WTC11 (cell line): ENCODE measurements at regions not wholly inside any gene's neighbourhood (a gene's known extent, or its start where the extent isn't known, plus 50 kb on each side); places are given as distances from the start of the nearest gene placed in this dataset.

ENCODE experiments used
- ATAC-seq: fragments of 200-7000 bp; cut with Tn5 transposase; 2 replicates; pipeline ENCODE4 v1.10.0; 2021; ENCODE audit warnings: mild to moderate bottlenecking, moderate library complexity
- CTCF ChIA-PET: fragments of 300-600 bp; sonication (Branson Sonifier 250); formaldehyde crosslinking; loops from one replicate; lab custom pipeline; 2021; ENCODE audit warnings: antibody characterized with exemption; lab: Charles Lee
- POLR2A ChIA-PET: fragments of 350-600 bp; sonication (Branson Sonifier 250); formaldehyde crosslinking; loops from one replicate; lab custom pipeline; 2021; ENCODE audit warnings: antibody characterized with exemption; lab: Charles Lee
- DNase-seq: peaks from one replicate; pipeline ENCODE4 v3.0.0; 2021; ENCODE audit warnings: low spot score
- H3K27ac Mint-ChIP-seq: 2 replicates; pipeline ENCODE4 v1.8.0; 2021; ENCODE audit warnings: mixed read lengths
- H3K27me3 Mint-ChIP-seq: 2 replicates; pipeline ENCODE4 v1.8.0; 2021; ENCODE audit warnings: low read depth, mild to moderate bottlenecking, moderate library complexity, mixed read lengths
- H3K36me3 Mint-ChIP-seq: 2 replicates; pipeline ENCODE4 v1.8.0; 2021; ENCODE audit warnings: mixed read lengths
- H3K4me1 Mint-ChIP-seq: 2 replicates; pipeline ENCODE4 v1.8.0; 2022; ENCODE audit warnings: mixed read lengths
- H3K4me3 Mint-ChIP-seq: 2 replicates; pipeline ENCODE4 v1.8.0; 2021; ENCODE audit warnings: mild to moderate bottlenecking, moderate library complexity, mixed read lengths
- H3K9me3 Mint-ChIP-seq: 2 replicates; pipeline ENCODE4 v1.8.0; 2021; ENCODE audit warnings: mixed read lengths
- AR ChIP-seq: fragments of 250-450 bp; sonication (Bioruptor Pico); IDR thresholded peaks from 2 replicates; pipeline ENCODE4 v1.9.0; 2021; ENCODE audit warnings: mild to moderate bottlenecking
- IRF2 ChIP-seq: sonication (generic); formaldehyde crosslinking; IDR thresholded peaks from 2 replicates; pipeline ENCODE4 v1.8.0; 2022; ENCODE audit warnings: low read depth, missing genetic modification reagents, borderline replicate concordance
- NFYB ChIP-seq: sonication (generic); formaldehyde crosslinking; conservative IDR thresholded peaks from 2 replicates; pipeline ENCODE4 v1.8.0; 2022; ENCODE audit warnings: low read depth, missing genetic modification reagents
- NR3C1 ChIP-seq: sonication (generic); formaldehyde crosslinking; conservative IDR thresholded peaks from 2 replicates; pipeline ENCODE4 v1.8.1; 2023; ENCODE audit warnings: low read depth, mild to moderate bottlenecking, missing genetic modification reagents
- RELA ChIP-seq: sonication (generic); formaldehyde crosslinking; IDR thresholded peaks from 2 replicates; pipeline ENCODE4 v1.8.1; 2022; ENCODE audit warnings: missing genetic modification reagents, mild to moderate bottlenecking, borderline replicate concordance
- SMAD3 ChIP-seq: sonication (generic); formaldehyde crosslinking; IDR thresholded peaks from 2 replicates; pipeline ENCODE4 v1.8.0; 2022; ENCODE audit warnings: missing genetic modification reagents, mild to moderate bottlenecking, borderline replicate concordance
- SP1 ChIP-seq: sonication (generic); formaldehyde crosslinking; conservative IDR thresholded peaks from 2 replicates; pipeline ENCODE4 v1.8.1; 2022; ENCODE audit warnings: missing genetic modification reagents
- ZBTB21 ChIP-seq: sonication (generic); formaldehyde crosslinking; IDR thresholded peaks from 2 replicates; pipeline ENCODE4 v1.8.1; 2023; ENCODE audit warnings: mild to moderate bottlenecking, missing genetic modification reagents, borderline replicate concordance
- ZNF219 ChIP-seq: sonication (generic); formaldehyde crosslinking; IDR thresholded peaks from 2 replicates; pipeline ENCODE4 v1.8.0; 2023; ENCODE audit warnings: missing genetic modification reagents, mild to moderate bottlenecking, borderline replicate concordance
- TF ChIP-seq, protein P1 (sequence below): sonication (generic); formaldehyde crosslinking; IDR thresholded peaks from 2 replicates; pipeline ENCODE4 v1.8.0; 2022; ENCODE audit warnings: mild to moderate bottlenecking, missing genetic modification reagents
- TF ChIP-seq, protein P2 (sequence below): fragments of 250-450 bp; sonication (Bioruptor Pico); conservative IDR thresholded peaks from 2 replicates; pipeline ENCODE4 v1.9.0; 2021; ENCODE audit warnings: mild to moderate bottlenecking
- TF ChIP-seq, protein P3 (sequence below): sonication (generic); formaldehyde crosslinking; IDR thresholded peaks from 2 replicates; pipeline ENCODE4 v1.8.0; 2022; ENCODE audit warnings: missing genetic modification reagents
- TF ChIP-seq, protein P4 (sequence below): sonication (generic); formaldehyde crosslinking; IDR thresholded peaks from 2 replicates; pipeline ENCODE4 v1.8.0; 2022; ENCODE audit warnings: mild to moderate bottlenecking, missing genetic modification reagents

- TF ChIP-seq, protein P1, sequence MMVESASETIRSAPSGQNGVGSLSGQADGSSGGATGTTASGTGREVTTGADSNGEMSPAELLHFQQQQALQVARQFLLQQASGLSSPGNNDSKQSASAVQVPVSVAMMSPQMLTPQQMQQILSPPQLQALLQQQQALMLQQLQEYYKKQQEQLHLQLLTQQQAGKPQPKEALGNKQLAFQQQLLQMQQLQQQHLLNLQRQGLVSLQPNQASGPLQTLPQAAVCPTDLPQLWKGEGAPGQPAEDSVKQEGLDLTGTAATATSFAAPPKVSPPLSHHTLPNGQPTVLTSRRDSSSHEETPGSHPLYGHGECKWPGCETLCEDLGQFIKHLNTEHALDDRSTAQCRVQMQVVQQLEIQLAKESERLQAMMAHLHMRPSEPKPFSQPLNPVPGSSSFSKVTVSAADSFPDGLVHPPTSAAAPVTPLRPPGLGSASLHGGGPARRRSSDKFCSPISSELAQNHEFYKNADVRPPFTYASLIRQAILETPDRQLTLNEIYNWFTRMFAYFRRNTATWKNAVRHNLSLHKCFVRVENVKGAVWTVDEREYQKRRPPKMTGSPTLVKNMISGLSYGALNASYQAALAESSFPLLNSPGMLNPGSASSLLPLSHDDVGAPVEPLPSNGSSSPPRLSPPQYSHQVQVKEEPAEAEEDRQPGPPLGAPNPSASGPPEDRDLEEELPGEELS (CRISPR knock-in tag) = no peak
- TF ChIP-seq NR3C1 (CRISPR knock-in tag) (no peak), NFYB (CRISPR knock-in tag) (no peak), RELA (CRISPR knock-in tag) (no peak), SMAD3 (CRISPR knock-in tag) (no peak), AR (CRISPR knock-in tag) (no peak), ZBTB21 (CRISPR knock-in tag) (no peak), SP1 (CRISPR knock-in tag) (no peak), ZNF219 (CRISPR knock-in tag) (no peak)
- TF ChIP-seq, protein P2, sequence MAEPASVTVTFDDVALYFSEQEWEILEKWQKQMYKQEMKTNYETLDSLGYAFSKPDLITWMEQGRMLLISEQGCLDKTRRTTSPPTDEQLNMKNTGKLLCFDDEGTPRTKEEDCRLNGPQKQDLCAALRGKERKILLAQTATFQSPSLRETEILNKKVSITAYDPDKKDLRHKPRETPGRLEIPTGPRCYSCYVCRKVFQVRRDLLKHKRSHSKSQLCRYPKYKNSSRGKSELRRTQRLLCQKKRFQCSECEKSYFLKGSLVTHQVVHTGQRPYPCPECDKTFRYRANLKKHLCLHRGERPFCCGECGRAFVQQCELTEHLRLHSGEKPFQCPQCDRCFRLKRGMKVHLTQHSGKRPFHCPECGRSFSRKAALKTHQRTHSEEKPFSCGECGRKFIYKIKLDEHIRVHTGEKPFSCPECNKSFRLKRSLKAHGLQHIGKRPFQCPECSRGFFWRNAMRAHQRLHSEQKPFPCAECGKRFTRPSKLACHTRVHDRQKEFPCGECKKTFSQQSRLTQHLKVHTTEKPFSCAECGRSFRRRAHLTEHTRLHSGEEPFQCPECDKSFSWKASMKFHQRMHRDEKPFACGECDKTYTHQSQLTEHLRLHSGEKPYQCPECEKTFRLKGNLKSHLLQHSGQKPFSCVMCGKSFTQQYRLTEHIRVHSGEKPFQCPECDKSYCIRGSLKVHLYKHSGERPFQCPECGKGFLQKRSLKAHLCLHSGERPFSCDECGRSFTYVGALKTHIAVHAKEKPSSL (CRISPR knock-in tag) = no peak
- TF ChIP-seq, protein P3, sequence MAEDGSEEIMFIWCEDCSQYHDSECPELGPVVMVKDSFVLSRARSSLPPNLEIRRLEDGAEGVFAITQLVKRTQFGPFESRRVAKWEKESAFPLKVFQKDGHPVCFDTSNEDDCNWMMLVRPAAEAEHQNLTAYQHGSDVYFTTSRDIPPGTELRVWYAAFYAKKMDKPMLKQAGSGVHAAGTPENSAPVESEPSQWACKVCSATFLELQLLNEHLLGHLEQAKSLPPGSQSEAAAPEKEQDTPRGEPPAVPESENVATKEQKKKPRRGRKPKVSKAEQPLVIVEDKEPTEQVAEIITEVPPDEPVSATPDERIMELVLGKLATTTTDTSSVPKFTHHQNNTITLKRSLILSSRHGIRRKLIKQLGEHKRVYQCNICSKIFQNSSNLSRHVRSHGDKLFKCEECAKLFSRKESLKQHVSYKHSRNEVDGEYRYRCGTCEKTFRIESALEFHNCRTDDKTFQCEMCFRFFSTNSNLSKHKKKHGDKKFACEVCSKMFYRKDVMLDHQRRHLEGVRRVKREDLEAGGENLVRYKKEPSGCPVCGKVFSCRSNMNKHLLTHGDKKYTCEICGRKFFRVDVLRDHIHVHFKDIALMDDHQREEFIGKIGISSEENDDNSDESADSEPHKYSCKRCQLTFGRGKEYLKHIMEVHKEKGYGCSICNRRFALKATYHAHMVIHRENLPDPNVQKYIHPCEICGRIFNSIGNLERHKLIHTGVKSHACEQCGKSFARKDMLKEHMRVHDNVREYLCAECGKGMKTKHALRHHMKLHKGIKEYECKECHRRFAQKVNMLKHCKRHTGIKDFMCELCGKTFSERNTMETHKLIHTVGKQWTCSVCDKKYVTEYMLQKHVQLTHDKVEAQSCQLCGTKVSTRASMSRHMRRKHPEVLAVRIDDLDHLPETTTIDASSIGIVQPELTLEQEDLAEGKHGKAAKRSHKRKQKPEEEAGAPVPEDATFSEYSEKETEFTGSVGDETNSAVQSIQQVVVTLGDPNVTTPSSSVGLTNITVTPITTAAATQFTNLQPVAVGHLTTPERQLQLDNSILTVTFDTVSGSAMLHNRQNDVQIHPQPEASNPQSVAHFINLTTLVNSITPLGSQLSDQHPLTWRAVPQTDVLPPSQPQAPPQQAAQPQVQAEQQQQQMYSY (CRISPR knock-in tag) = no peak
These were observed 54.8 kb upstream of the POMGNT2 start (continued) for GRCh38 chr3:43160664-43161063.

DNA sequence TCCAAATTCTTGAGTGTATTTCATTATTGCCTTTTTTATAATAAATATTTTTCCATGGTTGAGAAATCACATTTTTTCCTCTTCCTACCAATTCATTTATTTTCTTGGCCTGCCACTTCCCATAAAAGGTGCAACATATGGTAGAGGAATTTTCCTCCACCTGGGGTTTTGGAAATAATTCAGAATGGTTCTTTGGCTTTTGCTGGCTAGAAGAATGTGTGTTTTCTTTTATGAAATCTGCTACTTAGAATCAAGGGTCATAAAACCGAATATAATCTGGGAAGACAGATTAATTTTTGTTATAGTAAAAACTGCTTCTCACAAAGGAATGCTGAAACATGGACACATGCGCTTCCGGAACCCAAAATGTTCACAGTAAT lies 54.0 kb upstream of the POMGNT2 start:
- H3K27me3 Mint-ChIP-seq = peaks cover 12% of the 10 kb centered on the region
- CTCF ChIA-PET = interaction anchor here (1.6 kb wide), 1 partner anchor 198 kb away, joined by 3 read pairs; no protein-coding TSS in a partner anchor

More for the DNA sequence above, 54.0 kb upstream of the POMGNT2 start:
- Mint-ChIP-seq H3K36me3 (no peaks in the 10 kb centered on the region), H3K27ac (no peak overlapping the region), H3K4me3 (no peak overlapping the region), H3K9me3 (no peaks in the 10 kb centered on the region)
- POLR2A ChIA-PET = no interaction called here
- DNase-seq = no peak
- TF ChIP-seq, protein P4, sequence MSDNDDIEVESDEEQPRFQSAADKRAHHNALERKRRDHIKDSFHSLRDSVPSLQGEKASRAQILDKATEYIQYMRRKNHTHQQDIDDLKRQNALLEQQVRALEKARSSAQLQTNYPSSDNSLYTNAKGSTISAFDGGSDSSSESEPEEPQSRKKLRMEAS (CRISPR knock-in tag) = no peak
- TF ChIP-seq IRF2 = no peak
- TF ChIP-seq, all 79 proteins: peak for 0
- ATAC-seq = no peak
- peaks cover 21% of the 10 kb centered on the region for H3K4me1 Mint-ChIP-seq
